NCI-H128 (cell line): ENCODE measurements at regions not wholly inside any gene's neighbourhood (a gene's known extent, or its start where the extent isn't known, plus 50 kb on each side); places are given as distances from the start of the nearest gene placed in this dataset.

Experiments
- DNase-seq: peaks from one replicate; lab custom pipeline; 2025; ENCODE audit not compliant: unreplicated experiment; lab: John Stamatoyannopoulos, UW

GRCh38 chr7:131202451-131202850 is 125.2 kb upstream of the MKLN1 start:
- no peak for DNase-seq

- no peak for DNase-seq
Measured at GRCh38 chr7:131203291-131203976, 124.2 kb upstream of the MKLN1 start.

- no peak for DNase-seq
Measured at GRCh38 chr7:131208777-131209176, 118.9 kb upstream of the MKLN1 start.

GRCh38 chr7:131210618-131211017 is 117.1 kb upstream of the MKLN1 start:
- DNase-seq, result no peak

- no peak for DNase-seq
Measured at GRCh38 chr7:131211500-131211899, 116.2 kb upstream of the MKLN1 start.

GRCh38 chr7:131212114-131212513 is 115.6 kb upstream of the MKLN1 start:
- no peak for DNase-seq

- DNase-seq, result no peak
Measured at GRCh38 chr7:131218727-131219128, 108.9 kb upstream of the MKLN1 start.

- no peak for DNase-seq
Measured at GRCh38 chr7:131219312-131220041, 108.2 kb upstream of the MKLN1 start.

- DNase-seq, result no peak
Measured at GRCh38 chr7:131221061-131221460, 106.6 kb upstream of the MKLN1 start.

- DNase-seq, result no peak
Measured at GRCh38 chr7:131222171-131222570, 105.5 kb upstream of the MKLN1 start.

GRCh38 chr7:131223151-131223550 is 104.5 kb upstream of the MKLN1 start:
- no peak for DNase-seq

GRCh38 chr7:131224996-131225395 is 102.7 kb upstream of the MKLN1 start:
- DNase-seq, result no peak

GRCh38 chr7:131225619-131226513 is 101.8 kb upstream of the MKLN1 start:
- DNase-seq, result peak; percentile 31

- no peak for DNase-seq
Measured at GRCh38 chr7:131226514-131226865, 101.2 kb upstream of the MKLN1 start.

GRCh38 chr7:131231381-131232220 is 96.1 kb upstream of the MKLN1 start:
- DNase-seq, result no peak

- DNase-seq, result no peak
Measured at GRCh38 chr7:131232768-131233167, 94.9 kb upstream of the MKLN1 start.

- no peak for DNase-seq
Measured at GRCh38 chr7:131233193-131233592, 94.5 kb upstream of the MKLN1 start.

- no peak for DNase-seq
Measured at GRCh38 chr7:131234719-131235488, 92.8 kb upstream of the MKLN1 start.

- DNase-seq, result no peak
Measured at GRCh38 chr7:131235489-131236317, 92.0 kb upstream of the MKLN1 start.
